HG03097 (cell line): ENCODE measurements at regions not wholly inside any gene's neighbourhood (a gene's known extent, or its start where the extent isn't known, plus 50 kb on each side); places are given as distances from the start of the nearest gene placed in this dataset.
A peak's percentile ranks its signal among the peaks of the same experiment; 100 is the strongest.

Experiments used
- ATAC-seq: cut with Tn5 transposase; IDR thresholded peaks from one replicate; pipeline ENCODE4 v1.9.1; 2021; ENCODE audit not compliant: unreplicated experiment, low FRiP score

DNA sequence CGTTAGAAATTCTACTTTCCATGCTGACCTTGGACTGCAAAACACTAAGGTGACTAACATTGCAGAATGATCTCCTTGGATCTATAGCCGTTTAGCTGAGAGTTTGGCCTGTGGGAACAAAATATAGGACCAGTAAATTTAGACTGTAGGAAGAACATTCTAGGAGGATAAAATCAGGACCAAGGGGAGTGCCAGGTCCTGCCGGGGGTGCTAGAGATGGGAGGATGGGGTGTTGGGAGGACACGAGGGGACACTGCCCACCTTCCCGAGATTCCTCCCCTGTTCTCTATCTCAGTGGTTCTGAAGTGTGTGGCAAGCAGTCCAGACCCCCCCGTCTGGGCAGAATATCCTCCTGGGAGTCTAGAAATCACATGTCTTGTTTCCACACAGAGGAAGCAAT lies 445.2 kb downstream of the ZSWIM6 start:
- no peak for ATAC-seq

DNA sequence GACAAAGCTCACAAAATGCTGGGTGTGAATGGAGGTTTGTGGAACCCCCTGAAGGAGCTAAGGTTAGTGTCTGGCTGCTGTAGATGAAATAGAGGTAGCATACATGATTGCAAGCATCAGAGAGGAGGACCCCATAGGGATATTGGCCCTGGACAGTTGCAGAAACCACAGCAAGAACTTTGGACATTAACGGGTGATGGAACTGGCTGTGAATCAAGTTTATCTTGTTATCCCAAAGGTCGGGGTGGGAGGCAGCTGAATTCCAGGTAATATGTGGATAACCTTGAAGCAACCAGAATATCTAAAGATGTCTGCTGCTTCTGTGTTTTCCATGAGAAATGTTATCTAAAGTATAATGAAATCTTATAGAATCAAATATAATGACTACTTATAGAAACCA lies 447.7 kb downstream of the ZSWIM6 start:
- no peak for ATAC-seq

DNA sequence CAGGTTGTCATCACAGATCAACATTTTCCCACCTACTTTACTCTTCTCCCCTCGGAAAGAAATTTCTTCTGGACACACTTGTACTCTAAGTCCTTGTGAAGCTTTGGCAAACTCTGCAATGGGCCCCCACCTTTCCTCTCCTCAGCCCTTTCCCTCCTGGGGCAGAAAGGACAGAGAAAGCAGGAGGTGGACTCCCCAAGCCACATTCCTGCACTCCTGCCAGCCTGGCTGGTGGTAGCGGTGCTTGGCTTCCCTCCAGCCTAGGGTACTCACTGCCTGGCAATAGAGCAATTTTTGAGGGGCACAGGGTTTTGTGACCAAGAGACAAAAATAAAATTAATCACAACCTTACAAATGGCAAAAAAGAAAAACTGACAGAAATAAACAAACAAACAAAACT lies 451.4 kb downstream of the ZSWIM6 start:
- ATAC-seq: no peak

DNA sequence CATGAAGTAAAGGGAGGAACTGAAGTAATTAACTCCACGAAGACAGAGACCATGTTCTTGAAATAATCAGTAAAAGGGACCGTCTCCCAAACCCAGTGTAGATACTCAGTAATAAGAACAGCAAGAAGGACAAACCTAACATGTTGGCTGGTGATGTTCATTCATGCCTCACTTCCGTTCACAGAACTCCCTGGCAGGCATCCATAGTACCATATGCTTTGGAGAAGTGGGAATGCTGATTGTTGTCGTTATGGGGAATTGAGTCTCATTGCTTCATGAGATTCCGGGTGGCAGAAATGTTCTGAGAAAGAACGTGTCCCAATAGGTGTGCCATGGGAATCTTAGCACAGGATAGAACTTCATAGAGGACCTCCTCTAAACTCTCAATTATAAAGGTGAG lies 452.3 kb downstream of the ZSWIM6 start:
- no peak for ATAC-seq

DNA sequence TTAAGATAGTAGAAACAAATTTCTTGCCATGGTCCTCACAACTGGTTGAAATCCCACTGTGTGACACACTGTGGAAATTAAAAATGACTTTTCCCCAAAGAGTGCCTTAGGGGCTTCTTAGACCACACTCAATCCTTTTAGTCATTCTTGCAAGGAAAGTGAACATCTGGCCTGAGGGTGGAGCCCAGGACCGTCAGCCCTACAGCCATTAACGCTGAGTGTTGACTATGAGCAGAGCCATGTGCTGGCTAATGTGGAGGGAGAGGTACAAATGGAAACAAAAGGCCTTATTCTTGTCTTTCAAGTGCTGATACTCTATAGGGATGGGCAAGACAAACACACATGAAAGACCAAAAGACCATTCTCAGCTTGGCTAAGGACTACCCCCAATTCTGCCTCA lies 456.5 kb downstream of the ZSWIM6 start:
- ATAC-seq: no peak

DNA sequence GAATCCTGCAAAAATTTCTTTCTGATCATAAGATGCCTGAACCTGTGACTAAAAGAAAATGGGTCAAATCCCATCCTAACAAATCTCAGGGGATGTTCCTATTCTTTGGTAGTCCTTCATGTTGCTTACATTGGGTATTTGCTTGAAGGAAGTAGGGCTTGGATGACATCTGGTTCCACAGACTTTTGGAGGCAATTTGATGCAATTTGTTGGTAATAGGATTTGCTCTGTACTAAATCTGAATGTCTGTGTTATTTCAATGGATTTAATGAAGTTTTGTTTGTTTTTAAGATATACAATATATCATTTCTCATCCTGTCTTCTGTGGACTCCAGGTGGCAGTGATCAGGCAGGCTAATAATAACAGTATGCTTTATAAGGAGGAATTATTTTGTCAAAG lies 457.9 kb downstream of the ZSWIM6 start:
- no peak for ATAC-seq

DNA sequence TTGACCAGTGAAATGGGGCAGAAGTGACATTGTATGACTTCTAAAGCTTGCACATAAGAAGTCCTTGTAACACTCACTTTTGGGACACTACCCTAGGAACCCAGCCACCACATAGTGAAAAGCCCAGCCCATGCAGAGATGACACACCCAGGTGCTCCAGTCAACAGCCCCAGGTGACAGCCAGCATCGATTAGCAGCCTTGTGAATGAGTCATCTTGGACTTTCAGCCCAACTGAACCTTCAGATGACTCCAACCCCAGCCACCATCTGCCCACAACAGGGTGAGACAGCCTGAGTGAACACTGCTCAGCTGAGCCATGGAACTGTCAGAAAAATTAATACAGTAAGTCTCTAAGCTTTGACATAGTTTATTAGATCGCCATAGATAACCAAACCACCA lies 458.6 kb downstream of the ZSWIM6 start:
- peak; percentile 57 for ATAC-seq

DNA sequence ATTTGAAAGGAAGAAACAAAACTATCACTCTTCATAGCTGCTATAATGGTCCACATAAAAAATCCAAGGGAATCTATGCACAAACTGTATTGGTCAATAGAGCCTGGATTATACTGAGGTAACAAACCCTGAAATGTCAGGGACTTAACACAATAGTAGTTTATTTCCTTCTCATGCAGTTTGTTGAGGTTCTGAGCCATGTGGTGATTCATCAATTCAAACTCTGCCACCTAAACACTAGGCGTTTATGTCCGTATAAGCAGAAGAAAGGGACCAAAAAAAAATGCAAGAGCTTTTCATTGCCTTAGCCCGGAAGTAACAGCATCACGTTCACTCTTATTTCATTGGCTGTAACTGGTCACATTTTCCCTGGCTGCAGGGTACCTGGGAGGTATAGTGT lies 464.7 kb downstream of the ZSWIM6 start:
- ATAC-seq: no peak

DNA sequence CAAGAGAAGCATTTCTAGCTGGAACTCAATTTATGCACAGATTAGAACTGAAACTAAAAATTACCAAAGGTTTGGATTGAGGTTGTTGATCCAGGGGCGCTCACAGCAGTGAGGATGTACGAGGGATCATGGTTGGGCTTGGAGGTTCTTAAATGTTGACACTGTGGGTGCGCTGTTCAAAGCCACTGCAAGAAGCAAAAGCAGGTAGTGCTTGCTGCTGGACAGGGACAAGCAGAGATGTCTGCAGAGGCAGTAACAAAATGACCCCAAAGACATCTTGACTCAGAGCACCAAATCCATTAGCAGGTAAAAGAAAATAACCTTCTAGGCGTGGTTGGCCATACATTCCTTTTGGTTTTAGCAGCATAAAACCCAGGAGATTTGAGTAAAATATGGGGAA lies 468.4 kb downstream of the ZSWIM6 start:
- ATAC-seq: no peak

DNA sequence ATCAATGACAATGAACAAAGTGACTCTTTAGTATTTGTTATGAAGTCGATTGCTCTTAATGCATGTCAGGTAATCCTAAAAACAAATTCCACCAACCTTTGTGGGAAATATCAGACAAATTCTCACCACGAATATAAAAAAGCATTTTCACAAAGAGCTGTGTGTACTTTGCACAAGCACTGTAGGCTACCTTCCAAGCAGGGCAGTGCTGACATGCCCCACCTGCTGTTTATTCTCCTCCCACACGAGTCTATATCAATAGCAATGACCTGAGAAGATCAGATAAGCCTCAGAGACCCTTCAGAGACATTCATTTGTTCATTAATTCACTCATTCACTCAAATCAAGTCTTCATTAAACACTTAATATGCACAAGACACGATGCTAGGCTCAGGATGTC lies 469.1 kb downstream of the ZSWIM6 start:
- ATAC-seq: no peak

DNA sequence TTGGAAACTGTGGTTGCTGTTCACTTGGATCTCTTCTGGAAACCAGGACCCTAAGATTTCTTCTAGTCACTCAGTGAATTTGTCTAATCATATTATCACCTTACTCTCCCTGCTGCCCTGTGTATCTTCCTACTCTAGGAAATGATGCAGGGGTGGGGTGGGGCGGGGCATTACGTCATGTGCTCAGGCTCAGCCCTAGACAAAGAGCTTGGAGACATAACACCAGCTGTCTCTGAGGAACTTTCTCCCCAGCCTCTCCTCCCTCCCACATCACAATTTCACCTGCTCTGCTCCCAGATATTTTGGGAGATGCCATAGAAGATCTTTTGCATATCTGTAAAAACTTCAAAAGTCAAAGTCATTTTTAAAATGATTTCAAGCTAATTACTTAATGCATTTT lies 470.4 kb downstream of the ZSWIM6 start:
- no peak for ATAC-seq

DNA sequence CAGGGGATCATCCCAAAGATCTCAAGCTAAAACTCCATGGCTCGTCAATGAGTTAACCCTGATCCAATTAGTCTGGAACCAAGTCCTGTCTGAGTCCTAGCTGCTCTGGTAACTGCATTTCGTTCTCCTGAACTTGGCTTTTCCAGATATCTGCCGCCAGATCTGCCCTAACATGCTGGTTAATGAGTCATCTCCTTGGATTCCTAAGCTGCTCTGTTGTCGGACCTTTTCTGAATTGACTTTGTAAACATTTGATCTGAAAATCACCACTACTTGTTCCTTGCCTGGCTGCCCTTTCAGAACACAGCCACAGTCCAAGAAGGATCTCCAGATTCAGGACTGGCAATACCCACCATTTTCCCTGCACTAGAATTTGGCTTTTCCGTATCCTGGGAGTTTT lies 473.0 kb downstream of the ZSWIM6 start:
- no peak for ATAC-seq

DNA sequence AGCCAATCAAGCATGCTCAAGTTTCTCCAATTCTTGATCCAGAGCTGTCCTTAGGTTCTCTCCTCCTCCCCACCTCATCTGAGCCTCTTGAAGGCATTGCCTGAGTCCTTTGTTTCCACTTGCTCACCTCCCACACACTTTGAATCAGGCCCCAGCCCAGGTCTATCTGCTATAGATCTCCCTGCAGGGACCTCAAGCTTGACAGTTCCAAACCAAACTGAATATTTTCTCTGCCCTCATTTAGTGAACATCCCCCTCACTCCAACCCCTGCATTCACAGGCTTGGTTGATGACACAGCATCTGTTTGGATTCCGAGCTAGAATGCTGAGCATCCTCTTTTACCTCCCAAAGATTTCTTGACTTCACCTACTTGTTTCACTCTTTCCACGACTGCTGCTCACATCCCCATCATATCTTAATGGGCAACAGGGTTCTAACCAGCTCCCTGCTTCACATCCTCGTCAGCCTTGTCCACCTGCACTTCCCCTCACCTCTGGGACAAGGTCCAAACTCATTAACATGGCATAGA lies 474.5 kb downstream of the ZSWIM6 start:
- no peak for ATAC-seq

DNA sequence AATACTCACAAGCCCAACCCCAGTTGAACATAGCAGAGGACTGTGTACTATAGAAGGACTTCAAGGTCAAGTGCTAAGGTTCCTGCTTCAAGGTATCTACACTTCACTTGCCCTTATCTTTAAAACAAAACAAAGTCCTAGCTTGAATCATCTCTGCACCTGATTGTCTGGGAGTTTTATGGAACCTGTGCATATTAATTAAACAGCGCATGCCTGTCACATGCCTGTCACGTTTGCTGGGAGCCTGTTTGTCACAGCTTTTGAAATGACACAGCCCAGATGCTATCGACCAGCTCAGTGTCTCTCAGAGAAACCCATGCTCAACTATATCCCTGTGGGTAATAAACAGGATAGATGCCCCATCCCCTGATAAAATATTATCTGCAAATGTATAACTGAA lies 476.0 kb downstream of the ZSWIM6 start:
- ATAC-seq: no peak

DNA sequence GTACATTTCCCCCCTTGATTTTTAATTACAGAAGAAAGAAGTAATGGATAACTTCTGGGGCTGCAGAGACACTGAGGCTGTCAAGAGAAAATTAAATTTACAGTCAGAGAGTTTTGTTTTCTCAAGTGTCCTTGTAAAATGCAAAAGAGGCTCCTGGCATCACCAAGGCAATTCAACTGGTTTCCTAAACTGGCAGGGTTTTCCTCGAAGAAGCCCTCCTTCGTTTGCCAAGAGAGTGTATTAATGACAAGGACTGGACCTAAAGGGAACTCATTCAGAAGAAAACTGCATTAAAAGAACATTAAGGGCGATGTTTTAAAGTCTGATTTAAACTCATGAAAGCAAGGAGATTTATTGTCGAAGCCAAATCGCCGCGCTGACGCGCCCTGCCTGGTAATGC lies 476.9 kb downstream of the ZSWIM6 start:
- no peak for ATAC-seq

DNA sequence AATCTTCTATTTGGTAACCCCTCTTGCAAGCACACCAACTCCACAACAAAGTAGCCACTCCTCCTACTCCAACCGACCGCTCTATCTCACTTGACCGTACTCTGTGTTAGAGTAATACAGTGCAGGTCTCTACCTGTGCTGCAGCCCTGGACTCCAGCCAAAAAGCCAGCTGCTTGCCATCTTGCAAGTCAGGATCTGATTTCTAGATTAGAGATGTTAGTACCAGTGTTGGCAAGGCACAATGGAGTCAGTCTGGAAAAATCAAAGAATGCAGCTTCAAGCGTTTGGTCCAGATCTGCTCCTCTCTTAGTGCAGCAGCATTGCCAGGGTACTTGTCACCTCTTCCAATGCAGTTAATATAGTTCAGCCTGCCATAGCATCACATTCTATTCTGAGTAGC lies 477.6 kb downstream of the ZSWIM6 start:
- ATAC-seq: no peak

DNA sequence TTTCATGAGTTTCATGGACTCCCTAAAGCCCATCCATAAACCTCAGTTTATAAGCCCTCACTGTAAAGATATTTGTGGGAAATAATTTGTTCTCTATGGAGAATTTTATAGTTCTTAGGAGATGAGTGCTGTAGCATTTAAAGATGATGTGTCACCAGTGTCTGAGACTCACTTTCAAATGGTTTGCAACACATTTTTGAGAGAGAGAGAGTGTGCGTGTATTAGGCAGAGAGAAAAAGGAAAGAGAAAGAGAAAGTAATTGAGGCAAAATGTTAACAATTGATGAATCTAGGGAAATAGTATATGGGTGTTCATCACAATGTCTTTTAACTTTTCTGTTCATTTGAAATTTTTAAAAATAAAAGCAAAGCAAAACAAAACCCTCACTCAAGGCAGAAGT lies 479.0 kb downstream of the ZSWIM6 start:
- ATAC-seq: no peak

DNA sequence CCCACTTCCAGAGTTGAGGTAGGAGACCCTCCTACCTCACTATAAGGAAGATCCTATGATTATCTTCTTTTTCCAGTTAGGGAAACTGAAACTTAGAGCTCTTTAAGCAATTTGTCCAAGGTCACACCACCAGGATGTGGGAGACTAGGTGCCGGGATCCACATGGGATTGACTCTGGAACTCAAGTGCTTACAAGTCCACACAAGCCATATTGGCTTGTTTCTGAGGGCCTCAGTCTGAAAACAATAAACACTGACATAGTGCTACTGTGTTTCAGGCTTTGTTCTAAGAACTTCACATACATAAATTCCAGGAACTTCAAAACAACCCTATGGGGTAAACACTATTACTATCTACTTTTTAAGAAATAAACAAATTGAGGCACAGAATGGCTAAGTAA lies 481.3 kb downstream of the ZSWIM6 start:
- ATAC-seq: no peak

DNA sequence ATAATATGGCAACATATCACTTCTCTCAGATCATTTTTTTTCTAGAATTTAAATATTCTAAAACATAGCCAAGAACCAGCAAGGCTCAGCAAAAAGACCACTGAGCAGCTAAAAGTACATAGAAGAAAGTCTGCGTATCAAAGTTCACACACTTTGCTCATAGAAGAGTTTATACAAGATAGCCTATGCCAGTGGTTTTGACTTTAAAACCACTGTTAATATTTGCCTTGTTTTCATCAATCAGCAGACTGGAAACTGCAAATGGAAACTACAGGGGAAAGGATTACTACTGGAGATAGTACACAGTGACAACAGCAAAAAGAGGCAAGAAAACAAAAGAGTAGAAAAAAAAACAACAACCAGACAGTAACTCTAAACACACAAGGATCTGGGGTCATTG lies 483.3 kb downstream of the ZSWIM6 start:
- no peak for ATAC-seq

DNA sequence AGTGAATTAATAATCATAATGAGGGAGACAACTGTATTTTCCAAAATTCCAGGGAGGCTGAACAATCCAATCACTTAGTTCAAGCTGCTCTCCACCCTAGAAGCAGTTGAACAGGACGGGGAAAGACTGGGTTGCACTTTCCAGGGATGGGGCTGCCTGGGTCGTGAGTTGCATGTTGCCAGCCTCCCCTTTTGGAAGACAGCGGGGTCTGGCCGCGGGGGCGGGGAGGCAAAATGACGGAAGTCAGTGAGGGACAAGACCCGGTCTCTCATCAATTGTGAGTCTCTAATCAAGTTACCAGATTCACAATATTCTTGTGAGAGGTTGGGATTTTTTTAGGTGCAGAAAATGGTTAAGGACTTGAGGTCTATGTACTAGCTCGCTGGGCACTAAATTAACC lies 484.1 kb downstream of the ZSWIM6 start:
- no peak for ATAC-seq

DNA sequence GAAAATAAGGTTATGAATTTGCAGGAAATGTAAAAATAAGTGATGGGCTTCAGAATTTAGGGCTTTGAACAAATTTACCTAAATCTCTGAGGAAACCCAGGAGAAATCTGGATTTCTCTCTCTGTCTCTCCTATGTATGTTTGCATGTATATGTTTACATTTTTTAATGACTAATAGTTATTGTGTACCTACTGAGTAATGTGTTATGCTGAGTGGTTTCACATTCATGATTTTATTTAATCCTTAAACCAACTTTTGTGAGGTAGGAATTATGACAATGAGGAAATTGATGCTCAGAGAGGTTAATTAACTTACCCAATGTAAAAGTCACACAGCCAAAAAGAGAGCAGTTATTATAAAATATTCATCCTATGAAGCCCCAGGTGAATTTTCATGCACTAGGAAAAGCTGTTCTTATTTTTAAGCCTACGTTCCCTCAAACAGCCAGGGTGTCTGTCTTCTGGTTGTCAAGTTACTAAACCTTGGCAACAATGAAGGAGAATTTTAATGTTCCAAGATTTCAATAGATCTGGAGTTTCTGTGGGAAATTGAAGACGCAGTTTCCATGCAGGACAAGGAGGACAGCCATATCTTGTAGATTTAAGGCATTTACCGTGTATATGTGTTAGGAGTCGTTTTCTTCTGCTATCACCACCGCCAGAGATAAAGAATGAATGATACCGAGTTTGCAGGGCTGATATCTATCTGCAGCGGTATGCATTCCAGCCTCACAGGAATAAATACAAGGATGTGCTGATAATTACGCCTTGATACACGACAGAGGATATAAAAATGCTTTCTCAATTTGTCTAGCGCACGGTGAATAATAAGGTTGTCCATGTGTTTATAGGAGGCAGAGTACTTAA lies 484.8 kb downstream of the ZSWIM6 start:
- ATAC-seq: no peak

DNA sequence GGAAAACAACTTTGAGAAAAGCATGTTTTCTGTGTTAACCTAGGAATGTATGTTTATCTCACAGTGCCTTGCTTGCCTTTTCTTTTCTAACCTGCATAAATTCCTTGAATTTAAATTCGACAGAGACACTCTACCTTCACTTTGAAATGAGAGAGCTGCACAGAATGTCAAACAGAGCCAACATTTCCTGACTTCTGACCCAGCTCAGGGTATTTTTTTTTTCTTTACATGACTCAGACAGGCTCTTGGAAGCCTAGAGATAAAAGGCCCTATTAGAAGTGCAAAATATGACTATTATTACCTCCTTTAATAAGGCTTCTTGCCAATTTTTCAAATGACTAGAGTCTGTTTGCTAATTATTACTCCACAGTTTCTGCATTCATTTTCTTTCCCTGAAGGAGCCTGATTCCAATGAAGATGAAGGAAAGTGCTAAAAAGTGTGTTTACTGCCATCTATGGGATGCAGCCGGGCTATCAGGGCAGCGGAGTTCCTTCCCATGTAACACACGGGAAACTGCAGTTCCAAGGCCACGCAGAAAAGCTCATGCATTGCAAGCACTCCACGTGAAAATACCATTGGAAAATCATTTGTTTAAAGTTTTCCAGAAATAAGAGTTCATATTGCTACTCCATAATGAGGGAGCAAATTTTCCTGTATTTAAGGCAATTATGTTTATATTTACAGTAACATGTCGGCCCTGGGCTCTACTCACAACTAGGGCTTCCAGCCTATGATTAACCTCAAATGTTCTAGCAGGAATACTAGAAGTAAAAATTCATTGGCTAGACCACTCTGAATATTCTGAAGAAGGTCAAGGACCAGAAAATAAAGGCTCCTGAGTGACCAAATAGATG lies 485.6 kb downstream of the ZSWIM6 start:
- ATAC-seq: no peak
